ENCODE measurements at regions not wholly inside any gene's neighbourhood (a gene's known extent, or its start where the extent isn't known, plus 50 kb on each side); places are given as distances from the start of the nearest gene placed in this dataset.

DNA sequence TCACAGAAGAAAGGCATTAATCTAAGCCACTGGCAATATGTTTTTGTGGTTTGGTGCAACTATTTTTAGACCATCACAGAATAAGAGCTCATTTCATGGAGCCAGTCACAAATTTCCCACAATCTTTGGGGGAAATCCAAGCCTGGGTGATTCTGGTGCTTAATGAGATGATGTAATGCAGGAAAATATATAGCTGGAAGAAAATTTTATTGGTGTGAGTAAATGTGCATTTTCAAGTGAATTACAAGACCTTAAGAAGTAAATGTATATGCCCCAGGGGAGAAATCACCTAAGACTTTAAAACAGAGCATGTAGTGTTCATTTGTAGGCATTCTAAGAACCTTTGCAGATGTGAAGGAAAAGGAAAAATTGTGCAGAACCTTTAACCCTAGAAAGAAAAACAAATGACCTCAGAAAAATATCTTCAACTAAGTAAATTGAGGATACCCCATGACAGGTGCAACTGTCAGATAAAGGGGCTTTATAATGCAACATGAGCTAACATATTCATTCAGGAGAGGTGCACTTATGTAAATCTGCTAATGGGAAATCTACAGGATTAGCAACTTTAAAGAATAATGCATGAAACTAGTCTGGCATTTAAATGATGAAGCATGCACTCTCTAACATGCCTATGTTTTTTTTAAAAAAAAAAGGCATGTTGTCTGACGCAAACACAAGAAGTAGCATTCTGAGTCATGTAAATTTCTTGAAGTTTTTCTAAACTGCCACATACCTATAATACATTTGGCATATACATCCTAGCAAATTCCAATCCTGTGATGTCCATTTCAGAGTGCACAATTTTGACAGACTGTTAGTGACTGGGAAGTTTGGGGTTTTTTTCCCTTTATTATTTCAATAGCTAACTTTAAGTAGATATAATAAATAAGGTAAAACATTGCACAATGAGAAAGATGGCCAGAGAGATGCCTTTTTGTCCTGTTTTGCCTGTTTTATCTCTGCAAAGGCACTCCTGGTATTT, 105.1 kb downstream of the MEX3B start:
- peaks cover 5% of the 10 kb centered on the region for H3K9me3 Mint-ChIP-seq
- peaks cover 4% of the 10 kb centered on the region for H3F3A ChIP-seq (ENCODE audit: low read depth)
- no peak overlapping the region for H3K9ac ChIP-seq
- H3K36me3 Mint-ChIP-seq: no peaks in the 10 kb centered on the region
- TF ChIP-seq, protein P1, sequence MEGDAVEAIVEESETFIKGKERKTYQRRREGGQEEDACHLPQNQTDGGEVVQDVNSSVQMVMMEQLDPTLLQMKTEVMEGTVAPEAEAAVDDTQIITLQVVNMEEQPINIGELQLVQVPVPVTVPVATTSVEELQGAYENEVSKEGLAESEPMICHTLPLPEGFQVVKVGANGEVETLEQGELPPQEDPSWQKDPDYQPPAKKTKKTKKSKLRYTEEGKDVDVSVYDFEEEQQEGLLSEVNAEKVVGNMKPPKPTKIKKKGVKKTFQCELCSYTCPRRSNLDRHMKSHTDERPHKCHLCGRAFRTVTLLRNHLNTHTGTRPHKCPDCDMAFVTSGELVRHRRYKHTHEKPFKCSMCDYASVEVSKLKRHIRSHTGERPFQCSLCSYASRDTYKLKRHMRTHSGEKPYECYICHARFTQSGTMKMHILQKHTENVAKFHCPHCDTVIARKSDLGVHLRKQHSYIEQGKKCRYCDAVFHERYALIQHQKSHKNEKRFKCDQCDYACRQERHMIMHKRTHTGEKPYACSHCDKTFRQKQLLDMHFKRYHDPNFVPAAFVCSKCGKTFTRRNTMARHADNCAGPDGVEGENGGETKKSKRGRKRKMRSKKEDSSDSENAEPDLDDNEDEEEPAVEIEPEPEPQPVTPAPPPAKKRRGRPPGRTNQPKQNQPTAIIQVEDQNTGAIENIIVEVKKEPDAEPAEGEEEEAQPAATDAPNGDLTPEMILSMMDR (IDR thresholded peaks at IDR 0.05): no peak
- no peak for TF ChIP-seq EZH2 (IDR thresholded peaks at IDR 0.05)
- TF ChIP-seq EZH2phosphoT487 (IDR thresholded peaks at IDR 0.05): no peak
- H3K4me3 ChIP-seq: no peak overlapping the region
- no peak for DNase-seq (ENCODE audit: low spot score)
- H3K4me1 Mint-ChIP-seq: peaks cover 7% of the 10 kb centered on the region
- peaks cover 10% of the 10 kb centered on the region for H3K4me1 ChIP-seq
- no peak overlapping the region for H3K27ac Mint-ChIP-seq
- H3K27me3 ChIP-seq: no peaks in the 10 kb centered on the region
- H3K36me3 ChIP-seq: no peaks in the 10 kb centered on the region
- H3K4me3 Mint-ChIP-seq: no peak overlapping the region
- no peak overlapping the region for H3K27ac ChIP-seq
- H4K20me1 ChIP-seq (ENCODE audit: low read depth): no peaks in the 10 kb centered on the region
- no peaks in the 10 kb centered on the region for H3K79me2 ChIP-seq (ENCODE audit: low read depth)
- no peak overlapping the region for H3K4me2 ChIP-seq
- H2AFZ ChIP-seq (replicated peaks): no peak overlapping the region
- no peaks in the 10 kb centered on the region for H3K9me3 ChIP-seq (ENCODE audit: low read depth)
- H3K27me3 Mint-ChIP-seq (ENCODE audit: insufficient read depth, low read depth): no peaks in the 10 kb centered on the region

DNA sequence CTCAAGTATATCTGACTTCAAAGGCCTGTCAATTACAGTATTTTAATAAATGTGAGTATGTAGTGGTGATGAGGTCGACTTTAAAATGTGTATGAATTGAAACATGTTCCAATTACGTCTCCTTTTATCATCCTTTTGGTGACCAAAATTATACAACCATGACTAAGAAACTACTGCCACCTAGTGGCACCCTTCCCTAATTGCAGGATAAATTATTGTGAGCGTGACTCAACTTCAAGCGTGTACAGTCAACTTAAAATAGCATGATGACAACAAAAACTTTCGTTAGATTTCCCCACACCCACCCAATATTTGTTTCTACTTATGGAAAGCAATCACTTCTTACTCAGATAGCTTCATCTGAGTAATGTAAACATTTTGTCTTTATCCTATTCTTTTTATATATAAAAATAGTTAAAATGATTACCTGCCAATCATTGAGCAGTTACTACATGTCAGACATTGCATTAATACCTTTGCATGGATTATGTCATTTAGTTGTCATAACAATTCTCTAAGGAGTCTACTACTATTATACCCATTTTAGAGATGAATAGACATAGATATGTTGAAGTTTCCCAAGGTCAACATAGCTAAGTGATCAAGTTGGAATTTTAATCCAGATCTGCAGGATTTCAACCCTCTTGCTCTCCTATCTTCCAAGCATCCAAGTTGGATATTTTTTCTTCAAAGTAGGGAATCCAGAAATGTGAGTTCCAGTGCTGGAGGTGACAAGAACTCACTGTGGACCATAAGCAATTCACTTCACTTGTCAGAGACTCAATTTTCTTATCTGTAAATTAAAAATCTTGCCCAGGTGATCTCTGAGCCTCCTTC, 106.0 kb downstream of the MEX3B start:
- no peak overlapping the region for H3K4me2 ChIP-seq
- H3F3A ChIP-seq (ENCODE audit: low read depth): no peaks in the 10 kb centered on the region
- no peak overlapping the region for H3K27ac ChIP-seq
- Mint-ChIP-seq H3K27me3 (ENCODE audit: insufficient read depth, low read depth) (no peaks in the 10 kb centered on the region), H3K36me3 (no peaks in the 10 kb centered on the region), H3K9me3 (peaks cover 5% of the 10 kb centered on the region), H3K27ac (no peak overlapping the region), H3K4me3 (no peak overlapping the region), H3K4me1 (peaks cover 7% of the 10 kb centered on the region)
- peaks cover 6% of the 10 kb centered on the region for H3K4me1 ChIP-seq
- TF ChIP-seq, protein P1 (IDR thresholded peaks at IDR 0.05): peak; percentile 93
- TF ChIP-seq EZH2phosphoT487 (IDR thresholded peaks at IDR 0.05): no peak
- TF ChIP-seq EZH2 (IDR thresholded peaks at IDR 0.05): no peak
- no peak overlapping the region for H2AFZ ChIP-seq (replicated peaks)
- H3K36me3 ChIP-seq: no peaks in the 10 kb centered on the region
- no peaks in the 10 kb centered on the region for H4K20me1 ChIP-seq (ENCODE audit: low read depth)
- no peaks in the 10 kb centered on the region for H3K27me3 ChIP-seq
- no peaks in the 10 kb centered on the region for H3K79me2 ChIP-seq (ENCODE audit: low read depth)
- no peak overlapping the region for H3K9ac ChIP-seq
- DNase-seq (ENCODE audit: low spot score): peak; percentile 60
- no peak overlapping the region for H3K4me3 ChIP-seq
- no peaks in the 10 kb centered on the region for H3K9me3 ChIP-seq (ENCODE audit: low read depth)

DNA sequence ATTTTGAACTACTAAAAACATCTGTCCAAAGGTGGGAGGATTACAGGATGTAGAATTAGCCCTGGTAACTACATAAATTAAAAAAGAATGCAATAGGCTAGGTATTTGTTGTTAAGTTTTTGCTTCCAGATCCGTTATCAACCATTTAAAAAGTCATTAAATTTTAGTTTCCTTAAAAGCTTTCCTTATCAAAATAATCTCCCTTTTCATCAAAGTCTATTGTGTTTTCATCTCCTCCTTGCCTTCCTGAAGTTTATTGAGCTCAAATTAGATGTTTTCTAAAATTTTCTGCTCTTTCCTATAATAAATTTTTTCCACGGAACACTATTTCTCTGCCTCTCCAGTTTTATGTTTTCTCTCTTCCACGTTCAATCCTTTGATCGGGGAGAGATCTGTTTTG, 108.6 kb downstream of the MEX3B start:
- H3K4me3 ChIP-seq: no peak overlapping the region
- Mint-ChIP-seq H3K4me1 (peaks cover 7% of the 10 kb centered on the region), H3K36me3 (no peaks in the 10 kb centered on the region), H3K9me3 (peaks cover 5% of the 10 kb centered on the region), H3K27ac (no peak overlapping the region), H3K27me3 (ENCODE audit: insufficient read depth, low read depth) (no peaks in the 10 kb centered on the region), H3K4me3 (no peak overlapping the region)
- H4K20me1 ChIP-seq (ENCODE audit: low read depth): no peaks in the 10 kb centered on the region
- no peak for DNase-seq (ENCODE audit: low spot score)
- no peaks in the 10 kb centered on the region for H3K79me2 ChIP-seq (ENCODE audit: low read depth)
- H3K27ac ChIP-seq: no peak overlapping the region
- H3K4me1 ChIP-seq: peaks cover 6% of the 10 kb centered on the region
- H3K9ac ChIP-seq: no peak overlapping the region
- H2AFZ ChIP-seq (replicated peaks): no peak overlapping the region
- H3K4me2 ChIP-seq: no peak overlapping the region
- H3F3A ChIP-seq (ENCODE audit: low read depth): no peaks in the 10 kb centered on the region
- H3K36me3 ChIP-seq: no peaks in the 10 kb centered on the region
- no peaks in the 10 kb centered on the region for H3K9me3 ChIP-seq (ENCODE audit: low read depth)
- no peak for TF ChIP-seq EZH2 (IDR thresholded peaks at IDR 0.05)
- no peak for TF ChIP-seq EZH2phosphoT487 (IDR thresholded peaks at IDR 0.05)
- TF ChIP-seq, protein P1 (IDR thresholded peaks at IDR 0.05): no peak
- no peaks in the 10 kb centered on the region for H3K27me3 ChIP-seq

Data from neural progenitor cell (in vitro differentiated cells).